Astrocyte of the cerebellum (primary cell): ENCODE measurements at regions not wholly inside any gene's neighbourhood (a gene's known extent, or its start where the extent isn't known, plus 50 kb on each side); places are given as distances from the start of the nearest gene placed in this dataset.

Experiments used
- DNase-seq: peaks from one replicate; pipeline ENCODE4 v3.0.0-alpha.2; 2011; ENCODE audit warnings: low read depth
- H3K4me3 ChIP-seq: 2 replicates; pipeline ENCODE4 v1.5.1; 2011; ENCODE audit warnings: mild to moderate bottlenecking, low read depth, low read length, moderate library complexity
- CTCF ChIP-seq: IDR thresholded peaks from 2 replicates; pipeline ENCODE4 v1.5.1; 2012; ENCODE audit warnings: low read length, low read depth, moderate library complexity, mild to moderate bottlenecking; ENCODE audit errors: missing control alignments
- in situ Hi-C: cut with HindIII; loops from 2 replicates; pipeline ENCODE4 v1.10.0; 2017; ENCODE audit warnings: low sequenced_read_pairs

- in situ Hi-C loops = no loop called here
- DNase-seq = no peak
- no peak for TF ChIP-seq CTCF
- no peak overlapping the region for H3K4me3 ChIP-seq
These were observed 207.9 kb upstream of the LYPLAL1 start for GRCh38 chr1:218965821-218966220.

GRCh38 chr1:218967254-218967653 lies 206.4 kb upstream of the LYPLAL1 start:
- in situ Hi-C loops = no loop called here
- no peak for DNase-seq
- TF ChIP-seq CTCF = no peak
- no peak overlapping the region for H3K4me3 ChIP-seq

DNA sequence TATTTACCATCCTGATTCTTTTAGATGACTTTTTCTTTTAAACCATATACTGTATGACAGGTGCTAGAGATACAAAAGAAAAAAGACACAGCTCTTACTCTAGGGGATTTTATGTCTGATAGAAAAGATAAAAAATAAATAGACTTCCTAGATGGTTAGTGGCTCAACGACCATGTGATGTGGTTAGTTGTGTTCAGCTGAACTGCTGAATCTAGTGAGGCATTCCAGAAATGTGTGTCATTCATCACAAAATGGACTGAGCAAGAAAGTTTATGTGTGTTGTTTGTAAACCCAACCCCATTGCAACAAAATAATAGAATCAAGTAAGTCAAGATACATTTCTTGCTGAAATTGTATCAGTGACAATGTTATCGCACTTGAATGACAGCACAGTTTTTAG lies 205.8 kb upstream of the LYPLAL1 start:
- DNase-seq = peak; percentile 19
- in situ Hi-C loops = no loop called here
- no peak for TF ChIP-seq CTCF
- no peak overlapping the region for H3K4me3 ChIP-seq

DNA sequence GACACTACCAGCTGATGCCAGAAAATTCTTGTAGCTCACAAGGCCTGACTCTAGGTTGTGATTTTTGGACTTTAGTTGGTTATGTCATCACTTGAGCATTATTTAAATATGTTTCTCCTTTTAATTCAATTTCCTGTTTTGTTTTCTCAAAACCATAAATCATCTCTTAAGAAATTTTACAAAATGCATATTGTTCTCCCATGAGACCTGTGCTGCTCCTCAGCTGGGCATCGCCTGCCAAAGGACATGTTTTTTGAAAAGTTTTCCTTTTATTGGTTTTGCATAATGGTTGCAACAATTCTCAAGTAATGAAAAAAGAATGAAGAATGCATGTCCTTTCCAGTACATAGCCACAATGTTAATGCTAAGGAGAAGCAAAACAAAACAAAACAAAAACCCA lies 204.7 kb upstream of the LYPLAL1 start:
- DNase-seq = peak; percentile 27
- in situ Hi-C loops = no loop called here
- TF ChIP-seq CTCF = no peak
- H3K4me3 ChIP-seq = no peak overlapping the region

- in situ Hi-C loops = no loop called here
- TF ChIP-seq CTCF = no peak
- no peak for DNase-seq
- H3K4me3 ChIP-seq = no peak overlapping the region
These were observed 203.2 kb upstream of the LYPLAL1 start for GRCh38 chr1:218970397-218970990.

- no peak for TF ChIP-seq CTCF
- H3K4me3 ChIP-seq = no peak overlapping the region
- no peak for DNase-seq
- in situ Hi-C loops = no loop called here
These were observed 202.5 kb upstream of the LYPLAL1 start for GRCh38 chr1:218971156-218971555.
